Common myeloid progenitor, CD34-positive (primary cell): ENCODE measurements at regions not wholly inside any gene's neighbourhood (a gene's known extent, or its start where the extent isn't known, plus 50 kb on each side); places are given as distances from the start of the nearest gene placed in this dataset.

ENCODE experiments used
- CTCF ChIA-PET: fragments of 350-600 bp; sonication (Branson Sonifier 250); formaldehyde crosslinking; loops from one replicate; lab custom pipeline; 2021; ENCODE audit warnings: antibody characterized with exemption; lab: Charles Lee
- POLR2A ChIA-PET: fragments of 350-600 bp; sonication (Branson Sonifier 250); formaldehyde crosslinking; loops from one replicate; lab custom pipeline; 2021; ENCODE audit warnings: antibody characterized with exemption; lab: Charles Lee
- DNase-seq, 3 donors: peaks; one replicate each; pipeline versions ENCODE4 v3.0.0 to v3.0.0-alpha.2; 2013
- H3K27ac ChIP-seq, 2 experiments: 1 replicate in 1 of 2; 2 replicates in 1 of 2; pipeline ENCODE4 v1.7.0; 2013; ENCODE audit warnings: inconsistent platforms in 2 of 2, low read length in 2 of 2, mild to moderate bottlenecking in 2 of 2, low read depth in 1 of 2, moderate library complexity in 1 of 2; ENCODE audit not compliant: severe bottlenecking in 2 of 2, insufficient read depth in 1 of 2, poor library complexity in 1 of 2
- H3K27me3 ChIP-seq, 5 experiments: replicated peaks in 2 of 5; 1 replicate in 3 of 5; 2 replicates in 2 of 5; pipeline versions ENCODE4 v1.6.1 to v1.7.0; 2013; ENCODE audit warnings: low read length in 4 of 5, mild to moderate bottlenecking in 2 of 5, moderate library complexity in 2 of 5, inconsistent platforms in 1 of 5; ENCODE audit not compliant: insufficient read depth in 5 of 5, control insufficient read depth in 4 of 5
- H3K36me3 ChIP-seq, 4 experiments: 1 replicate in 2 of 4; 2 replicates in 2 of 4; pipeline versions ENCODE4 v1.6.1 to v1.7.0; 2013; ENCODE audit warnings: low read length in 3 of 4, control low read depth in 1 of 4, mild to moderate bottlenecking in 1 of 4; ENCODE audit not compliant: control insufficient read depth in 4 of 4, insufficient read depth in 4 of 4
- H3K4me1 ChIP-seq, 4 experiments: 1 replicate in 3 of 4; 2 replicates in 1 of 4; pipeline versions ENCODE4 v1.6.1 to v1.7.1; 2013; ENCODE audit warnings: low read length in 3 of 4, mild to moderate bottlenecking in 3 of 4, control low read depth in 1 of 4, inconsistent platforms in 1 of 4, moderate library complexity in 1 of 4; ENCODE audit not compliant: control insufficient read depth in 4 of 4, insufficient read depth in 4 of 4; ENCODE audit errors: control extremely low read depth in 1 of 4
- H3K4me3 ChIP-seq, 7 experiments: 1 replicate in 4 of 7; 2 replicates in 3 of 7; pipeline versions ENCODE4 v1.5.1 to v1.7.0; 2013; ENCODE audit warnings: mild to moderate bottlenecking in 7 of 7, low read length in 6 of 7, moderate library complexity in 6 of 7, inconsistent platforms in 2 of 7, low read depth in 2 of 7, control low read depth in 1 of 7; ENCODE audit not compliant: insufficient read depth in 4 of 7, control insufficient read depth in 1 of 7; ENCODE audit errors: extremely low read depth in 1 of 7
- H3K9me3 ChIP-seq, 5 experiments: 1 replicate in 4 of 5; 2 replicates in 1 of 5; pipeline versions ENCODE4 v1.6.1 to v1.7.1; 2013; ENCODE audit warnings: low read length in 4 of 5, mild to moderate bottlenecking in 2 of 5, inconsistent platforms in 1 of 5, low read depth in 1 of 5, moderate library complexity in 1 of 5; ENCODE audit not compliant: control insufficient read depth in 4 of 5, insufficient read depth in 2 of 5; ENCODE audit errors: control extremely low read depth in 1 of 5
- WGBS: methylation state at CpG from one replicate; pipeline ENCODE4 v1.1.5; 2013; ENCODE audit not compliant: insufficient coverage; 5-methylcytosine and 5-hydroxymethylcytosine counted together

- H3K9me3 ChIP-seq: no peaks in the 10 kb centered on the region
- CTCF ChIA-PET: no interaction called here
- WGBS: 100% methylated on average over 1 of the region's 3 CpGs
- POLR2A ChIA-PET: no interaction called here
- no peak overlapping the region for H3K27ac ChIP-seq
- peaks cover 5 to 14% (median 10%) of the 10 kb centered on the region in 4 experiments for H3K4me1 ChIP-seq
- no peaks in the 10 kb centered on the region for H3K36me3 ChIP-seq
- no peak for DNase-seq
- H3K27me3 ChIP-seq: no peaks in the 10 kb centered on the region
- H3K4me3 ChIP-seq: no peak overlapping the region
Measured at GRCh38 chr4:171035909-171036308, 777.3 kb upstream of the GALNTL6 start.

DNA sequence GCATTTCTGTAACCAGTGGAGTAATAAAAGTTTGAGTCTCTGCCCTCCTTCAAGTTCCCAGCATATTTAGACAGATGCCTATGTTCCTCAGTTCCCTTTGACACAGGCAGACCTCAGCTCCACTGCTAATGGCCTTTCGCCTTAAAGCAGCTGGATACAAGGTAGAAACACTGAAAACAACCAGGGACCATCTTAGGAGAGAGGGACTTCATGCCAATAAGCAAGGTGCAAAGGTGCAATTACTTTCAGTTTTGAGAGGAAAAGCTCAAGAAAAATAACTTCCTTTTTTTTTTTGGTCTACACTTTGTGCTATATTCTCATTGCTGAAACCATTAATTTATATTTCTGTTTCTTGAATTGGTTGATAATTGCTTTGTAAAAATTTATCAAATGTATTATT is 781.9 kb upstream of the GALNTL6 start:
- no peaks in the 10 kb centered on the region for H3K27me3 ChIP-seq
- 100% methylated on average over 1 of the region's 1 CpG for WGBS
- CTCF ChIA-PET: interaction anchor here (0.9 to 2.3 kb wide), 3 partner anchors 9 to 772 kb away, joined by 3 to 6 read pairs (median 3); no protein-coding TSS in a partner anchor

GRCh38 chr4:171025776-171026175 is 787.4 kb upstream of the GALNTL6 start:
- Histone ChIP-seq H3K36me3 (no peaks in the 10 kb centered on the region), H3K4me3 (peak overlapping the region in 1 of 7 experiments; percentile 28), H3K27me3 (no peaks in the 10 kb centered on the region), H3K27ac (peak overlapping the region; percentile 41 to 73), H3K4me1 (peaks cover 10 to 30% (median 27%) of the 10 kb centered on the region in 4 experiments), H3K9me3 (peaks cover 0 to 3% (median 0%) of the 10 kb centered on the region in 5 experiments)
- WGBS: no CpG with 5 or more reads among the region's 2 CpGs
- CTCF ChIA-PET: interaction anchor here (1.7 kb wide), 1 partner anchor 35 kb away, joined by 4 read pairs; no protein-coding TSS in a partner anchor
- POLR2A ChIA-PET: no interaction called here
- peak; percentile 68 to 97 (median 93) for DNase-seq

More for the DNA sequence above, 781.9 kb upstream of the GALNTL6 start:
- Histone ChIP-seq H3K27ac (peak overlapping the region; percentile 3 to 65), H3K4me3 (peak overlapping the region in 4 of 7 experiments; percentile 13 to 54 (median 28)), H3K36me3 (no peaks in the 10 kb centered on the region), H3K9me3 (peaks cover 0 to 2% (median 0%) of the 10 kb centered on the region in 5 experiments), H3K4me1 (peaks cover 6 to 25% (median 16%) of the 10 kb centered on the region in 4 experiments)
- peak; percentile 28 to 77 (median 65) for DNase-seq
- POLR2A ChIA-PET: no interaction called here

- DNase-seq: peak; percentile 5 to 75 (median 54)
- H3K4me3 ChIP-seq: peak overlapping the region in 3 of 7 experiments; percentile 2 to 29 (median 17)
- 0% methylated on average over 1 of the region's 2 CpGs for WGBS
- no peaks in the 10 kb centered on the region for H3K36me3 ChIP-seq
- peaks cover 10 to 30% (median 27%) of the 10 kb centered on the region in 4 experiments for H3K4me1 ChIP-seq
- POLR2A ChIA-PET: no interaction called here
- CTCF ChIA-PET: interaction anchor here (1.7 kb wide), 1 partner anchor 35 kb away, joined by 4 read pairs; no protein-coding TSS in a partner anchor
- peaks cover 0 to 5% (median 0%) of the 10 kb centered on the region in 5 experiments for H3K9me3 ChIP-seq
- peak overlapping the region; percentile 41 to 73 for H3K27ac ChIP-seq
- H3K27me3 ChIP-seq: no peaks in the 10 kb centered on the region
Measured at GRCh38 chr4:171025343-171025742, 787.9 kb upstream of the GALNTL6 start.

DNA sequence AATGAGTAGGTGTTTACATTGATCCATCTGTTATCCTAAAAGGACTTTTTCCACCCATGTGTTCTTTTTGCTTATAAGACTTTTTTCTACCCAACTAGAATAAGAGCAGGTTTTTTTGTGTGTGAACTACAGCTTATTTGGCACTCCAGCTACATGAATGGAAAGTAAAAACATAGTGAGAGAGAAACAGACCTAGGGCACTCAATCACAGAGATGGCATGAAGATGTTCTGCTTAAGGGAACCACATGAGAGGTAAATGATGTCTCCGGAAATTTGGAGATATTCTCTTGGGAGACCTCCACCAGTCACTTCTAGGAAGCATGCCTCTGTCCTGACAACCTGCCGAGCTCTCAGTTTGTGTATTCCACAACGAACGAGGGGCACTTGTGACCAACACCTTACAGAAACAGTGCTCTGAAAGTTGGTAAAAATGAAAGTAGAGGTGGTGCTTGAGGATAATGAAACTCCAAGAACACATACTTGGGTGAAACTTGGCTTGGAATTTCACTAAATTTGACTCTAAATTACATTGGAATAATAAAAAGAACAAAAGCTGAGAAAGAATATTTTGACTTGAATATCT is 788.4 kb upstream of the GALNTL6 start:
- DNase-seq: peak in 2 of 3 donors; percentile 20 to 29
- peak overlapping the region in 1 of 7 experiments; percentile 9 for H3K4me3 ChIP-seq
- peaks cover 0 to 6% (median 0%) of the 10 kb centered on the region in 5 experiments for H3K9me3 ChIP-seq
- WGBS: 80% methylated on average over 4 of the region's 4 CpGs
- H3K36me3 ChIP-seq: no peaks in the 10 kb centered on the region
- POLR2A ChIA-PET: no interaction called here
- CTCF ChIA-PET: interaction anchor here (0.7 to 1.7 kb wide), 2 partner anchors 34 to 1808 kb away, joined by 3 to 4 read pairs; no protein-coding TSS in a partner anchor
- peak overlapping the region; percentile 41 to 73 for H3K27ac ChIP-seq
- peaks cover 10 to 30% (median 27%) of the 10 kb centered on the region in 4 experiments for H3K4me1 ChIP-seq
- no peaks in the 10 kb centered on the region for H3K27me3 ChIP-seq

DNA sequence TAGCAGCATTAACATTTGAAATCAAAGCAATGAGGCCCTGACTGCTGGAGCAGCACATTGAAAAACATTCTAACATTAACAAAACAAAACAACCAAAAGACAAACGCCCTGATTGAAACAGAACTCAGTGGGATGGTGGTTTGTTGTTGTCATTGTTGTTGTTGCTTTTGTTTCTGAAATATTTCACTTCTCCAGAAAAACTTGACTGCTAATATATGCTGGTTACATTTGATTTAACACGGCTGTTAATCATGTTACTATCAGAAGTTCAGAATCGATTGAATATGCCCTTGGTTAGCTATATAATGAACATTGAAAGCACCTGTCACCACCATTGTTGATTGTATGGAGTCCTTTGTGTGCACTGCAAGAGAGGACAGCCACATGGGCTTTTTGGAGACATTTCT is 790.4 kb upstream of the GALNTL6 start:
- H3K9me3 ChIP-seq: peaks cover 0 to 6% (median 0%) of the 10 kb centered on the region in 5 experiments
- H3K36me3 ChIP-seq: no peaks in the 10 kb centered on the region
- WGBS: 100% methylated on average over 2 of the region's 3 CpGs

DNA sequence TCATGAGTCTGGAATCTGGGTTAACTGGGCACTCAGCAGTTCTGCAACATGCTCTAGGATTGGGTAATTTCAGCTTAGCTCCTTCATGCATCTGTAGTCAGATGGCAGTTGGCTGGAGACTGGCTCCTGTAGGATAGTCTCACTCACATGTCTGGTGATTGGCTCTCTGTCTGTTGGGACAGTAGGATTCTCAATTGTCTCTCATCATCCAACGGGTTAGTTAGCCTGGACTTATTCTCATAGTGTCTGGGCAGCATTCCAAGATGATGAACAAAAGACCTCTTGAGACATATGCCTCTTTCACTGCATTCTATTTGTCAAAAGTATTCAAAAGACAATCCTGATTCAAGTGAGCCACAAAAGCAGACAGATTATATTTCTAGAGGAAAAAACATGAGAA is 795.6 kb upstream of the GALNTL6 start:
- WGBS: no CpG with 5 or more reads among the region's 1 CpG
- DNase-seq: no peak
- no peaks in the 10 kb centered on the region for H3K36me3 ChIP-seq
- H3K27me3 ChIP-seq: no peaks in the 10 kb centered on the region
- ChIA-PET CTCF (interaction anchor here (0.7 kb wide), 1 partner anchor 14 kb away, joined by 3 read pairs; no protein-coding TSS in a partner anchor), POLR2A (no interaction called here)
- H3K27ac ChIP-seq: no peak overlapping the region
- H3K9me3 ChIP-seq: peaks cover 0 to 6% (median 0%) of the 10 kb centered on the region in 5 experiments
- no peak overlapping the region for H3K4me3 ChIP-seq
- H3K4me1 ChIP-seq: peaks cover 0 to 4% (median 2%) of the 10 kb centered on the region in 4 experiments

More for the DNA sequence above, 790.4 kb upstream of the GALNTL6 start:
- POLR2A ChIA-PET: no interaction called here
- Histone ChIP-seq H3K4me3 (no peak overlapping the region), H3K4me1 (peaks cover 10 to 27% (median 25%) of the 10 kb centered on the region in 4 experiments), H3K27me3 (no peaks in the 10 kb centered on the region), H3K27ac (no peak overlapping the region)
- no peak for DNase-seq
- CTCF ChIA-PET: interaction anchor here (1.1 kb wide), 1 partner anchor 31 kb away, joined by 3 read pairs; no protein-coding TSS in a partner anchor
